IMR-90 (cell line): ENCODE measurements at regions not wholly inside any gene's neighbourhood (a gene's known extent, or its start where the extent isn't known, plus 50 kb on each side); places are given as distances from the start of the nearest gene placed in this dataset.

Source experiments
- ATAC-seq: fragments of 200-7000 bp; cut with Tn5 transposase; 2 replicates; pipeline ENCODE4 v1.9.1; 2020; ENCODE audit warnings: low read depth, mild to moderate bottlenecking, moderate library complexity
- BruUV-seq: library from RNA; stranded (reverse); fragments of 400-500 nt; replicated peaks from 2 replicates; lab custom pipeline; 2021; lab: Mats Ljungman, UMichigan
- CTCF ChIA-PET: fragments of 300-600 bp; formaldehyde crosslinking; extraction: SDS; loops from one replicate; lab custom pipeline; 2021; ENCODE audit warnings: antibody characterized with exemption; lab: Yijun Ruan, JAX
- POLR2A ChIA-PET: fragments of 300-600 bp; sonication (Branson Sonifier 250); formaldehyde crosslinking; loops from one replicate; lab custom pipeline; 2022; ENCODE audit warnings: antibody characterized with exemption; ENCODE audit not compliant: unreplicated experiment; lab: Charles Lee
- DNase-seq: peaks from one replicate; pipeline ENCODE4 v3.0.0; 2013
- H2AFZ ChIP-seq: replicated peaks from 2 replicates; pipeline ENCODE3; 2013; ENCODE audit warnings: low read length, mild to moderate bottlenecking; ENCODE audit not compliant: poor library complexity
- H2AK5ac ChIP-seq: 2 replicates; pipeline ENCODE4 v1.6.1; 2013; ENCODE audit warnings: low read depth, low read length, inconsistent platforms
- H2AK9ac ChIP-seq: replicated peaks from 2 replicates; pipeline ENCODE3; 2013; ENCODE audit warnings: mild to moderate bottlenecking, low read depth, low read length, moderate library complexity; ENCODE audit not compliant: poor library complexity
- H2BK120ac ChIP-seq: 2 replicates; pipeline ENCODE4 v1.6.1; 2013; ENCODE audit warnings: low read depth, low read length, inconsistent platforms
- H2BK15ac ChIP-seq: 3 replicates; pipeline ENCODE4 v1.6.1; 2013; ENCODE audit warnings: low read depth, low read length, inconsistent platforms
- H2BK20ac ChIP-seq: 2 replicates; pipeline ENCODE4 v1.6.1; 2013; ENCODE audit warnings: low read depth, mild to moderate bottlenecking, inconsistent platforms, low read length, moderate library complexity
- H2BK5ac ChIP-seq: 2 replicates; pipeline ENCODE4 v1.6.1; 2013; ENCODE audit warnings: mild to moderate bottlenecking, low read depth, low read length, inconsistent platforms; ENCODE audit not compliant: poor library complexity, severe bottlenecking
- H3K14ac ChIP-seq: replicated peaks from 2 replicates; pipeline ENCODE4 v1.6.1; 2013; ENCODE audit warnings: low read depth, low read length, inconsistent platforms
- H3K18ac ChIP-seq: 2 replicates; pipeline ENCODE4 v1.6.1; 2013; ENCODE audit warnings: low read depth, low read length, control low read depth
- H3K23ac ChIP-seq: 2 replicates; pipeline ENCODE4 v1.6.1; 2013; ENCODE audit warnings: low read depth, low read length, inconsistent platforms
- H3K27ac ChIP-seq: 2 replicates; pipeline ENCODE4 v1.5.1; 2013; ENCODE audit warnings: mild to moderate bottlenecking, control low read depth, low read length; ENCODE audit not compliant: insufficient read depth
- H3K27me3 ChIP-seq: 2 replicates; pipeline ENCODE4 v1.6.1; 2013; ENCODE audit warnings: low read length; ENCODE audit not compliant: control insufficient read depth, insufficient read depth
- H3K36me3 ChIP-seq: 2 replicates; pipeline ENCODE4 v1.6.1; 2013; ENCODE audit warnings: low read length, mixed read lengths; ENCODE audit not compliant: control insufficient read depth, insufficient read depth
- H3K4ac ChIP-seq: 2 replicates; pipeline ENCODE4 v1.6.1; 2013; ENCODE audit warnings: low read depth, low read length, inconsistent platforms
- H3K4me1 ChIP-seq: 2 replicates; pipeline ENCODE4 v1.6.1; 2013; ENCODE audit warnings: low read length, mixed read lengths; ENCODE audit not compliant: control insufficient read depth, insufficient read depth
- H3K4me2 ChIP-seq: 2 replicates; pipeline ENCODE4 v1.6.1; 2013; ENCODE audit warnings: low read depth, mild to moderate bottlenecking, control low read depth, low read length, moderate library complexity
- H3K4me3 ChIP-seq: 2 replicates; pipeline ENCODE4 v1.5.1; 2013; ENCODE audit warnings: low read depth, mild to moderate bottlenecking, control low read depth, low read length, moderate library complexity; ENCODE audit not compliant: insufficient read depth
- H3K56ac ChIP-seq: 2 replicates; pipeline ENCODE4 v1.6.1; 2013; ENCODE audit warnings: low read length, inconsistent platforms; ENCODE audit not compliant: insufficient read depth; ENCODE audit errors: extremely low read depth
- H3K79me1 ChIP-seq, 2 experiments: 2 replicates each; pipeline ENCODE4 v1.6.1; 2013; ENCODE audit warnings: low read length in 2 of 2, inconsistent platforms in 1 of 2, low read depth in 1 of 2
- H3K9ac ChIP-seq: 2 replicates; pipeline ENCODE4 v1.6.1; 2013; ENCODE audit warnings: low read depth, low read length, control low read depth
- H3K9me1 ChIP-seq: 2 replicates; pipeline ENCODE4 v1.6.1; 2013; ENCODE audit warnings: low read length, inconsistent platforms; ENCODE audit not compliant: insufficient read depth
- H3K9me3 ChIP-seq: 2 replicates; pipeline ENCODE4 v1.6.1; 2013; ENCODE audit warnings: low read length; ENCODE audit not compliant: control insufficient read depth, insufficient read depth
- H4K20me1 ChIP-seq: 2 replicates; pipeline ENCODE4 v1.6.1; 2013; ENCODE audit warnings: low read length, inconsistent platforms; ENCODE audit not compliant: insufficient read depth
- H4K5ac ChIP-seq: 2 replicates; pipeline ENCODE4 v1.6.1; 2013; ENCODE audit warnings: mild to moderate bottlenecking, low read depth, low read length, control low read depth
- H4K8ac ChIP-seq, 2 experiments: 2 replicates each; pipeline ENCODE4 v1.6.1; 2013; ENCODE audit warnings: low read depth in 2 of 2, low read length in 2 of 2, control low read depth in 1 of 2, inconsistent platforms in 1 of 2
- H4K91ac ChIP-seq: 2 replicates; pipeline ENCODE4 v1.6.1; 2013; ENCODE audit warnings: low read depth, low read length, inconsistent platforms; ENCODE audit not compliant: insufficient read depth
- CTCF ChIP-seq: conservative IDR thresholded peaks from 2 replicates; pipeline ENCODE4 v1.5.1; 2012; ENCODE audit warnings: mild to moderate bottlenecking, low read depth, low read length, improper control_type of control experiment
- FOS ChIP-seq: fragments of 150-350 bp; IDR thresholded peaks from 2 replicates; pipeline ENCODE4 v1.6.1; 2016; ENCODE audit warnings: low read depth, low read length
- WGBS, 2 experiments: methylation state at CpG; one replicate each; pipeline versions ENCODE4 v1.1.5 to v1.1.7; 2013; ENCODE audit warnings: missing lambda C conversion rate in 2 of 2; ENCODE audit not compliant: insufficient read length in 1 of 2; ENCODE audit errors: extremely low coverage in 2 of 2; 5-methylcytosine and 5-hydroxymethylcytosine counted together
- dilution Hi-C: fragments of 300-500 bp; cut with HindIII; formaldehyde crosslinking; loops from one replicate; pipeline ENCODE4 v1.14.3; 2018; ENCODE audit warnings: low sequenced_read_pairs; ENCODE audit not compliant: unreplicated experiment
- in situ Hi-C: fragments of 300-500 bp; cut with MboI; formaldehyde crosslinking; loops from 3 replicates; pipeline ENCODE4 v1.14.3; 2019; ENCODE audit warnings: low sequenced_read_pairs, inconsistent platforms, mixed read lengths
- intact Hi-C: fragments of 100-400 bp; cut with micrococcal nuclease; formaldehyde crosslinking; loops from 2 replicates; pipeline ENCODE4 v1.10.0; 2022

GRCh38 chr3:117217355-117217754 lies 507.8 kb downstream of the TUSC7 start:
- no peak overlapping the region for H4K8ac ChIP-seq
- no peaks in the 10 kb centered on the region for H3K79me1 ChIP-seq
- no peaks in the 10 kb centered on the region for H3K9me1 ChIP-seq
- no peak overlapping the region for H3K4me3 ChIP-seq
- H2AK9ac ChIP-seq: no peak overlapping the region
- no peak overlapping the region for H3K18ac ChIP-seq
- no peaks in the 10 kb centered on the region for H3K9me3 ChIP-seq
- ATAC-seq (peak; percentile 44), DNase-seq (peak; percentile 74)
- no peak overlapping the region for H2BK5ac ChIP-seq
- H3K4ac ChIP-seq: no peak overlapping the region
- peak overlapping the region; percentile 86 for H3K4me2 ChIP-seq
- in situ Hi-C loops: no loop called here
- H3K9ac ChIP-seq: no peak overlapping the region
- no peak overlapping the region for H3K23ac ChIP-seq
- CTCF ChIA-PET: interaction anchor here (0.5 to 0.7 kb wide), 2 partner anchors 79 to 170 kb away, joined by 3 to 5 read pairs; no protein-coding TSS in a partner anchor
- peaks cover 9% of the 10 kb centered on the region; the same call in 1 of the 2 replicates for H3K4me1 ChIP-seq
- intact Hi-C loops: loop anchor here (10.0 kb wide), 1 partner anchor 307 kb away; no protein-coding TSS in a partner anchor
- H3K14ac ChIP-seq: no peak overlapping the region
- no peak overlapping the region for H2BK15ac ChIP-seq
- H4K91ac ChIP-seq: no peak overlapping the region
- dilution Hi-C loops: no loop called here
- no CpG with 5 or more reads among the region's 3 CpGs for WGBS, 2 experiments
- no peak overlapping the region for H2BK20ac ChIP-seq
- no peaks in the 10 kb centered on the region for H4K20me1 ChIP-seq
- H4K5ac ChIP-seq: no peak overlapping the region
- no peak overlapping the region for H3K27ac ChIP-seq
- H3K36me3 ChIP-seq: no peaks in the 10 kb centered on the region
- H2BK120ac ChIP-seq: no peak overlapping the region
- no peak overlapping the region for H3K56ac ChIP-seq
- H3K27me3 ChIP-seq: no peaks in the 10 kb centered on the region
- H2AK5ac ChIP-seq: no peak overlapping the region
- no TSS peak for BruUV-seq
- POLR2A ChIA-PET: no interaction called here
- TF ChIP-seq CTCF (no peak), FOS (peak; percentile 29; the same call in 1 of the 2 replicates)
- no peak overlapping the region for H2AFZ ChIP-seq
